GM21529 (cell line): ENCODE measurements at regions not wholly inside any gene's neighbourhood (a gene's known extent, or its start where the extent isn't known, plus 50 kb on each side); places are given as distances from the start of the nearest gene placed in this dataset.
"Not testable (repeated sequence)": the region's sequence is repeated elsewhere in the genome, so short reads cannot be mapped to it uniquely, and the experiment has no call there.

ENCODE experiments used
- ATAC-seq: cut with Tn5 transposase; IDR thresholded peaks from one replicate; pipeline ENCODE4 v1.9.1; 2021; ENCODE audit not compliant: unreplicated experiment

GRCh38 chr9:108056805-108057386, 567.3 kb upstream of the KLF4 start:
- no peak for ATAC-seq

- ATAC-seq, result no peak
These were observed 566.7 kb upstream of the KLF4 start for GRCh38 chr9:108056084-108056804.

GRCh38 chr9:108054131-108054630, 564.6 kb upstream of the KLF4 start:
- no peak for ATAC-seq

- no peak for ATAC-seq
These were observed 564.0 kb upstream of the KLF4 start for GRCh38 chr9:108053555-108054061.

- no peak for ATAC-seq
These were observed 563.0 kb upstream of the KLF4 start for GRCh38 chr9:108052431-108053080.

- no peak for ATAC-seq
These were observed 561.3 kb upstream of the KLF4 start for GRCh38 chr9:108050894-108051293.

- no peak for ATAC-seq
These were observed 560.3 kb upstream of the KLF4 start for GRCh38 chr9:108049671-108050494.

- ATAC-seq, result no peak
These were observed 559.5 kb upstream of the KLF4 start for GRCh38 chr9:108049026-108049607.

GRCh38 chr9:108048406-108049025, 558.9 kb upstream of the KLF4 start:
- no peak for ATAC-seq

GRCh38 chr9:108047777-108048176, 558.2 kb upstream of the KLF4 start:
- not testable (repeated sequence) for ATAC-seq

GRCh38 chr9:108047264-108047663, 557.7 kb upstream of the KLF4 start:
- no peak for ATAC-seq

- no peak for ATAC-seq
These were observed 556.3 kb upstream of the KLF4 start for GRCh38 chr9:108045851-108046250.

GRCh38 chr9:108043585-108043984, 554.0 kb upstream of the KLF4 start:
- no peak for ATAC-seq

- no peak for ATAC-seq
These were observed 552.0 kb upstream of the KLF4 start for GRCh38 chr9:108041551-108041950.

- ATAC-seq, result no peak
These were observed 551.2 kb upstream of the KLF4 start for GRCh38 chr9:108040783-108041182.

- ATAC-seq, result no peak
These were observed 549.9 kb upstream of the KLF4 start for GRCh38 chr9:108039493-108039892.

- no peak for ATAC-seq
These were observed 549.4 kb upstream of the KLF4 start for GRCh38 chr9:108039012-108039411.

GRCh38 chr9:108035487-108035886, 545.9 kb upstream of the KLF4 start:
- no peak for ATAC-seq

GRCh38 chr9:108033976-108034964, 544.7 kb upstream of the KLF4 start:
- ATAC-seq, result no peak
